ENCODE measurements at regions not wholly inside any gene's neighbourhood (a gene's known extent, or its start where the extent isn't known, plus 50 kb on each side); places are given as distances from the start of the nearest gene placed in this dataset.

DNA sequence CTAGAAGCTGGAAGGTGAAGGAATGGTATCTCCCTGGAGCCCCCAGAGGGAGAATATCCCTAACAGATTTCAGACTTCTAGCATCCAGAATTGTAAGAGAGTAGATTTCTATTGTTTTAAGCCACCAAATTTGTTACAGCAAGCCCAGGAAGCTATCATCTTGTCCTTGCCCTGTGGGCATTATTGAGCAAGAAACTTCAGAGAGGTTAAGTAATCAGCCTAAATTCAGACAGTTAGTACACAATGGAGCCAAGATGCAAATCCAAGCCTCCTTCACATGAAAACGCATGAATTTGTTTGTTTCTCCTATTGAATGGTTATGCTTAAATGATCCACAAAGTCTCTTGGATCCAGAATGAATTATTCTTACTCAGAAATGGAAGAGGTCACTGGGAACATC is 55.2 kb upstream of the TRIB2 start:
- no peak for DNase-seq

DNA sequence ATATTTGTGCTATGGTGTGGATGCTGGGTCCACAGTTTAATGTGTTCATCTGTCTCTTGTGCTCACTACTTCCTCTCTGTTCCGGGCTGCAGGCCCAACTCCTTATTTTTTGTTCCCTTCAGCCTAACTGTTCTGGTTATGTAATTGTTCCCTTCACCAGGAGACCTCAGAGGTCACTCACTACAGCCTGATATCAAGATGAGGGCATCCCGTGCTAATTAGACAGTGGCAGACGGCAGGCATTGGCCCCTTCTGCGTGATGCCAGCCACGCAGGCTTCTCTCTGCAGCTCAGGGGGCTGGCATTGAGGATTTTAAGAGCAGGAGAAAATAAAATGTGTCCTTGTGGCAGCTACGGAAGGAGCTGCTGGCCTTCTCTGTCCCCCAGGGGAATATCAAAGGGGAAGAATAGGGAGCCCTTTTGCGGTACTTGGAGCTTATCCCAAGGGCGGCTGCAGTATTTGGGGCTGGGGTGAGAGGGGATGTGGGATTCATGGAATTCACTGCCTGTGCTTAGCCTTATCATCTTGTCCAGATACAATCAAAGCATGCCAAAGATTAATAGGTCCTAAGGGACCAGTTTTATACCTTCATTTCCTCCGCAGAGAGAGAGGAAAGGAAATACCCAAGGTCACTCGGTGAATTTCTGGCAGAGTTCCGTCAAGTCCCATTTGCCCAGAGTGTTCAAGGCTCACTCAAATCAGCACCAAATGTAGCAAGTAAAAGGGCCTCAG is 53.3 kb upstream of the TRIB2 start:
- DNase-seq: no peak

DNA sequence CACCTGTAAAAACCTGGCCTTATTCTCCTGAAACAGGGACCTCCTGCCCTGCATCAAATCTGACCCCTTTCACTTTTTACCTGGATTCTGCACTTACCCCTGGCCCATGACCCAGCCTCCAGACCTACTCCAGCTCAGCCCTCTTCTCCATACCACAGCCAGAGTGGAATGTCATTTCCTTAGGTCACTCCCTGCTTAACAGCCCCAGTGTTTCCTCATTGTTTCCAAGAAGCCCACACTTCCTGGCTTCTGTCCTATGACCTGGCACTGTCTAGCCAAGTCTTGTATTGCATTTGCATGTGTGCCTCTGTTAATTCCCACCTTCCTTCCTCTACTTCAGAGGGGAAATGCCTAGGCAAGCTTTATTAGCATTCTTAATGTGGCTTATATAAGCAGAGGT is 51.4 kb upstream of the TRIB2 start:
- no peak for DNase-seq

DNA sequence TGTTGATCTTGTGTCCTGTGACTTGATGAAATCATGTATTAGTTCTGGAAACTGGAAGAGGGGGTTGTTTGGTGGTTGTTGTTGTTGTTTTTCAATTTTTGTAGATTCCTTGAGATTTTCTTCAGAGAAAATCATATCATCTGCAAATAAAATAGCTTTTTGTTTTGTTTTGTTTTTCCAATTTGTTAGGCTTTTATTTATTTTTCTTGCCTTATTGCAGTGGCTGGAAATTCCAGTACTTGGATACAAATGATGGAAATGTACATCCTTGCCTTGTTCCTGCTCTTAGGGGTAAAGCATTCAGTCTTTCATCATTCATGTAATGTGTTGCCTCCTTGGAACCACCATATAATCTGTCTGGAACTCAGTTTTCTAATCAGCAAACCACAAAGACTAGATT is 50.3 kb upstream of the TRIB2 start:
- DNase-seq: no peak

All from CD4-positive, alpha-beta T cell treated with Interleukin-4 for 1 hour (primary cell).